Endothelial cell of umbilical vein (primary cell): ENCODE measurements at regions not wholly inside any gene's neighbourhood (a gene's known extent, or its start where the extent isn't known, plus 50 kb on each side); places are given as distances from the start of the nearest gene placed in this dataset.

ENCODE experiments used
- EZH2 ChIP-seq: IDR thresholded peaks from 2 replicates; pipeline ENCODE4 v1.6.1; 2012; ENCODE audit warnings: borderline replicate concordance, low read depth, mild to moderate bottlenecking, moderate library complexity, low read length, inconsistent platforms; ENCODE audit not compliant: severe bottlenecking
- POLR2A ChIP-seq: IDR thresholded peaks from 2 replicates; pipeline ENCODE4 v1.6.1; 2012; ENCODE audit warnings: low read depth, mild to moderate bottlenecking, control low read depth, low read length
- POLR2AphosphoS5 ChIP-seq: IDR thresholded peaks from 2 replicates; pipeline ENCODE4 v1.6.1; 2012; ENCODE audit warnings: low read depth, mild to moderate bottlenecking, control low read depth, low read length, moderate library complexity; ENCODE audit not compliant: insufficient read depth
- TF ChIP-seq, protein P1 (sequence below), 2 donors: IDR thresholded peaks; 1 replicate in 1 of 2; 2 replicates in 1 of 2; pipeline ENCODE4 v1.5.1; 2011; ENCODE audit warnings: low read length in 2 of 2, mild to moderate bottlenecking in 2 of 2, moderate library complexity in 2 of 2, control low read depth in 1 of 2, inconsistent platforms in 1 of 2, low read depth in 1 of 2; ENCODE audit not compliant: insufficient read depth in 1 of 2; ENCODE audit errors: extremely low read depth in 1 of 2

DNA sequence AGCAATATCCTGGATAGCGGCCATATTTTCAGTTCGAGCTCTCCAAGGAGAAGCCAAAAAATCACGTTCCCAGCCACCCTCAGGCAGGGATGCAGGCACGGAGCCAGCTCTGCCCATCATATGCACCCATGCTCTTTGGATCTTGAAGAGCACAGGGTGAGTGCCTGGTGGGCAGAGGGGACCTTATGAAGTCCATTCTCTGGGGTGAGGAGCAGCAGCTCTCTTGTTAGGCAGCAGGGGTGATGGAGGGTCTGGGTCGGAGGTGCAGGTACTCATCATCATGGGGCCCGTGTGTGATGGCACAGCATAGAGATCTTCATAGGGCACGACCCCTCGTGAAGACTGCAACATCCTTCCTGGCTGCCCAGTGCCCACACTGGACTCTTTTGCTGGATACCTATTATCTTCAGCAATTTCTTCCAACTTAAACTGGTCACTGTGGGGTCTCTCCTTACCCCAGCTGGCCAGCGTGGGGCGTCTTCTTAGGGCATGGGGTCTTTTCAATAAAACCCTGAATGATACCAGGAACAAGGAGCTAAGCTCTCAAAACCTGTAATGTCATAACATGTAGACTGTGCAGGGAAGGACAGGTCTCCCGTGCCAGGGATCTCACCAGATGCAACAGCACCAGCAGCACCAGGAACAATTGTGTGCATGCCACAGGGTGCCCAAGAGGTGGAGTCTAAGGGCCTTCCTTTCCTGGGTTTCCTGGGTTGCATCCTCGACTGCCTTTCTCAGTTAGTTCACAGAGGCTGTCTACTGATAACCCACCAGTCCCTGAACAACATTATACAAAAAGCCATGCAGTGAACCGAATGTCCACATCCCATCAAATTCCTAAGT is 165.0 kb downstream of the TENT4A start:
- TF ChIP-seq, protein P1, sequence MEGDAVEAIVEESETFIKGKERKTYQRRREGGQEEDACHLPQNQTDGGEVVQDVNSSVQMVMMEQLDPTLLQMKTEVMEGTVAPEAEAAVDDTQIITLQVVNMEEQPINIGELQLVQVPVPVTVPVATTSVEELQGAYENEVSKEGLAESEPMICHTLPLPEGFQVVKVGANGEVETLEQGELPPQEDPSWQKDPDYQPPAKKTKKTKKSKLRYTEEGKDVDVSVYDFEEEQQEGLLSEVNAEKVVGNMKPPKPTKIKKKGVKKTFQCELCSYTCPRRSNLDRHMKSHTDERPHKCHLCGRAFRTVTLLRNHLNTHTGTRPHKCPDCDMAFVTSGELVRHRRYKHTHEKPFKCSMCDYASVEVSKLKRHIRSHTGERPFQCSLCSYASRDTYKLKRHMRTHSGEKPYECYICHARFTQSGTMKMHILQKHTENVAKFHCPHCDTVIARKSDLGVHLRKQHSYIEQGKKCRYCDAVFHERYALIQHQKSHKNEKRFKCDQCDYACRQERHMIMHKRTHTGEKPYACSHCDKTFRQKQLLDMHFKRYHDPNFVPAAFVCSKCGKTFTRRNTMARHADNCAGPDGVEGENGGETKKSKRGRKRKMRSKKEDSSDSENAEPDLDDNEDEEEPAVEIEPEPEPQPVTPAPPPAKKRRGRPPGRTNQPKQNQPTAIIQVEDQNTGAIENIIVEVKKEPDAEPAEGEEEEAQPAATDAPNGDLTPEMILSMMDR (IDR thresholded peaks at IDR 0.05; ENCODE audit: extremely low read depth in 1 of 2, insufficient read depth in 1 of 2, low read depth in 1 of 2, low read length in 2 of 2): no peak
- TF ChIP-seq POLR2A: no peak
- no peak for TF ChIP-seq EZH2
- TF ChIP-seq POLR2AphosphoS5: no peak
